ENCODE measurements at regions not wholly inside any gene's neighbourhood (a gene's known extent, or its start where the extent isn't known, plus 50 kb on each side); places are given as distances from the start of the nearest gene placed in this dataset.

DNA sequence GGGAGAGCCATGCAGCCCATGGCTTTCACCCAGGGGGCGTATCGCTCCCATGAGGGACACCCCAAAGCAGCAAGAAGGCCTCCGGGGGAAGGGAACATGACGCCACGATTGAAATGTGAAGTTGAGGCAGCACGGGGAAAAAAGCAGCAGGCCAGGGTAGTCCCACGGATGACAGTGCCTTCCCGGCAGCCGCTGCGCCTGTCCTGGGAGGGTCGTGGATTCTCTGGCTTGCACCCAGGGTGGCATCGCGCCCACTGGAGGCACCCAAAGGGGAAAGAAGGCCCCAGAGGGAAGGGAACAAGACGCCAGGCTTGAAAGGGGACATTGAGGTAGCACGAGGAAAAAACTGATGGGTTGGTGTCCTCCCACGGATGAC lies 161.6 kb upstream of the ALG10B start:
- ChIA-PET POLR2A (no interaction called here), CTCF (no interaction called here)
- H3K9me3 ChIP-seq (ENCODE audit: low read length) = no peaks in the 10 kb centered on the region
- no peak overlapping the region for H3K4me3 ChIP-seq (ENCODE audit: low read length)
- H3K4me1 ChIP-seq (ENCODE audit: insufficient read depth, low read length) = no peaks in the 10 kb centered on the region
- H3K27me3 Mint-ChIP-seq = peaks cover 0 to 1% of the 10 kb centered on the region in 2 donors
- no peaks in the 10 kb centered on the region for H3K36me3 Mint-ChIP-seq
- no peak for DNase-seq
- H3K4me1 Mint-ChIP-seq = no peaks in the 10 kb centered on the region
- H3K36me3 ChIP-seq (ENCODE audit: insufficient read depth, low read length) = no peaks in the 10 kb centered on the region
- no peaks in the 10 kb centered on the region for H3K9me3 Mint-ChIP-seq
- H3K27me3 ChIP-seq (ENCODE audit: insufficient read depth, low read length, poor library complexity, severe bottlenecking) = no peaks in the 10 kb centered on the region
- H3K4me3 Mint-ChIP-seq = no peak overlapping the region
- no peak overlapping the region for H3K27ac ChIP-seq (ENCODE audit: low read depth, low read length)
- no peak overlapping the region for H3K27ac Mint-ChIP-seq

DNA sequence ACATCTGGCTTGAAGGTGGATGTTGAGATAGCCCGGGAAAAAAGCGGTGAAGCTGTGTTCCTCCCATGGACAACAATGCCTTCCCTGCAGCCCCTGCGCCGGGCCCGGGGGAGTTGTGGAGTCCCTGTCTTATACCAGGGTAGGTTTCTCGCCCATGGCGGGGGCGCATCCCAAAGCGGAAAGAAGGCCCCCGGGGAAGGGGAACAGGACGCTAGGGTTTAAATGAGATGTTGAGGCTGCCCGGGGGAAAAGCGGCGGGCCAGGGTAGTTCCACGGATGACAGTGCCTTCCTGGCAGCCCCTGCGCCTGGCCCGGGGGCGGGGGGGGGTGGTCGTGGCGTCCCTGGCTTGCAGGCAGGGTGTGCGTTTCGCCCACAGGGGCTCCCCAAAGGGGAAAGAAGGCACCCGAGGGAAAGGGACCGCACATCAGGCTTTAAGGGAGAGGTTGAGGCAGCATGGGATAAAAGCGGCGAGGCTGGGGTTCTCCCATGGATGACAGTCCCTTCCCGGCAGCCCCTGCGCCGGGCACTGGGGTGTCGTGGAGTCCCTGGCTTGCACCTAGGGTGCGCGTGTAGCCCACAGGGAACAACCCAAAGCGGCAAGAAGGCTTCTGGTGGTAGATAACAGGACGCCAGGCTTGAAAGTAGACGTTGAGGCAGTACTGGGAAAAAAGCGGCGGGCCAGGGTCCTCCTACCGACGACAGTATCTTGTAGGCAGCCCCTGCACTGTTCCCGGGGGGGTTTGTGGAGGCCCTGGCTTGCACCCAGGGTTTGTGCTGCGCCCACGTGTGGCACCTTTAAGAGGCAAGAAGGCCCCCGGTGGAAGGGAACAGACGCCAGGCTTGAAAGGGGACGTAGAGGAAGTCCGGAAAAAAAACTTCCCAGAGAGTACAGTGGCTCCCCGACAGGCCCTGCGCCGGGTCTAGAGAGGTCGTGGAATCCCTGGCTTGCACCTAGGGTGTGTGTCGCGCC lies 160.8 kb upstream of the ALG10B start:
- CTCF ChIA-PET = no interaction called here
- H3K27ac Mint-ChIP-seq = peak overlapping the region in 1 of 8 donors; percentile 77

DNA sequence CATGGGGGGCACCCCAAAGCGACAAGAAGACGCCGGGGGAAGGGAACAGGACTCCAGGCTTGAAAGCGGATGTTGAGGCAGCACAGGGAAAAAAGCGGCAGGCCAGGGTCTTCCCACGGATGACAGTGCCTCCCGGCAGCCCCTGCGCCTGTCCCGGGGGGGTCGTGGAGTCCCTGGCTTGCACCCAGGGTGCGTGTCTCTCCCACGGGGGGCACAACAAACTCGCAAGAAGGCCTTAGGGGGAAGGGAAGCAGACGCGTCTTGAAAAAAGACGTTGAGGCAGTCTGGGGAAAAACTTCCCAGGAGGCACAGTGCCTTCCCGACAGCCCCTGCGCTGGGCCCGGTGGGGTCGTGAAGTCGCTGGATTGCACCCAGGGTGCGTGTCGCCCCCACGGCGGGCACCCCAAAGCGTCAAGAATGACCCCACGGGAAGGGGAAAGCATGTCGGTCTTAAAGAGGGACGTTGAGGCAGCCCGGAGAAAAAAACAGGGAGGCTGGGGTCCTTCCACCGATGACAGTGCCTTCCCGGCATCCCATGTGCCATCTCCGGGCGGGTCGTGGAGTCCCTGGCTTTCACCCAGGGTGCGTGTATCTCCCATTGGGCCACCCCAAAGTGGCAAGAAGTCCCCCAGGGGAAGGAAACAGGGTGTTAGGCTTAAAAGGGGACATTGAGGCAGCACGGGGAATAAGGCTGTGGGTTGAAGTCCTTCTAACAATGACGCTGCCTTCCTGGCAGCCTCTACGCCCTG lies 159.9 kb upstream of the ALG10B start:
- ChIA-PET POLR2A (no interaction called here), CTCF (no interaction called here)
- no peak overlapping the region for H3K27ac ChIP-seq (ENCODE audit: low read depth, low read length)
- Mint-ChIP-seq H3K4me1 (no peaks in the 10 kb centered on the region), H3K27me3 (no peaks in the 10 kb centered on the region), H3K9me3 (no peaks in the 10 kb centered on the region), H3K27ac (peak overlapping the region in 1 of 8 donors; percentile 77), H3K36me3 (no peaks in the 10 kb centered on the region), H3K4me3 (no peak overlapping the region)
- H3K4me1 ChIP-seq (ENCODE audit: insufficient read depth, low read length) = no peaks in the 10 kb centered on the region
- no peak for DNase-seq
- no peaks in the 10 kb centered on the region for H3K27me3 ChIP-seq (ENCODE audit: insufficient read depth, low read length, poor library complexity, severe bottlenecking)
- no peak overlapping the region for H3K4me3 ChIP-seq (ENCODE audit: low read length)
- no peaks in the 10 kb centered on the region for H3K9me3 ChIP-seq (ENCODE audit: low read length)
- no peaks in the 10 kb centered on the region for H3K36me3 ChIP-seq (ENCODE audit: insufficient read depth, low read length)

More for the DNA sequence above, 160.8 kb upstream of the ALG10B start:
- Mint-ChIP-seq H3K4me3 (no peak overlapping the region), H3K27me3 (peaks cover 0 to 1% of the 10 kb centered on the region in 2 donors), H3K9me3 (no peaks in the 10 kb centered on the region), H3K36me3 (no peaks in the 10 kb centered on the region), H3K4me1 (no peaks in the 10 kb centered on the region)
- H3K27ac ChIP-seq (ENCODE audit: low read depth, low read length) = no peak overlapping the region
- H3K4me1 ChIP-seq (ENCODE audit: insufficient read depth, low read length) = no peaks in the 10 kb centered on the region
- no peak for DNase-seq
- H3K27me3 ChIP-seq (ENCODE audit: insufficient read depth, low read length, poor library complexity, severe bottlenecking) = no peaks in the 10 kb centered on the region
- H3K4me3 ChIP-seq (ENCODE audit: low read length) = no peak overlapping the region
- H3K36me3 ChIP-seq (ENCODE audit: insufficient read depth, low read length) = no peaks in the 10 kb centered on the region
- POLR2A ChIA-PET = no interaction called here
- H3K9me3 ChIP-seq (ENCODE audit: low read length) = no peaks in the 10 kb centered on the region

DNA sequence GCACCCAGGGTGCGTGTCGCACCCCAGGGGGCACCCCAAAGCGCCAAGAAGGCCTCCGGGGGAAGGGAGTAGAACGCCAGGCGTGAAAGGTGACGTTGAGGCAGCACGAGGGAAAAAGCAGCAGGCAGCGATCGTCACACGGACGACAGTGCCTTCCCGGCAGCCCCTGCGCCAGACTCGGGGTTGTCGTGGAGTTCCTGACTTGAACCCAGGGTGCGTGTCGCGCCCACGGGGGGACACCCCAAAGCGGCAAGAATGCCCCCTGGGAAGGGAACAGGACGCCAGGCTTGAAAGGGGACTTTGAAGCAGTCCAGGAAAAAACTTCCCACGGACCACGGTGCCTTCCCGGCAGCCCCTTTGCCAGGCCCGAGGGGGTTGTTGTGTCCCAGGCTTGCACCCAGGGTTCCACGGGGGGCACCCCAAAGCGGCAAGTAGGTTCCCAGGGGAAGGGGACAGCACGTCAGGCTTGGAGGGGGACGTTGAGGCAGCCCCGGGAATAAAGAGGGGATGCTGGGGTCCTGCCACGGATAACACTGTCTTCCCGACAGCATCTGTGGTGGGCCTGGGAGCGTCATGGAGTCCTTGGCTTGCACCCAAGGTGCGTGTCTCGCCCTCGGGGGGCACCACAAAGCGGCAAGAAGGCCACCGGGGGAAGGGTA lies 159.2 kb upstream of the ALG10B start:
- H3K36me3 Mint-ChIP-seq = no peaks in the 10 kb centered on the region
- ChIA-PET CTCF (no interaction called here), POLR2A (no interaction called here)
- no peaks in the 10 kb centered on the region for H3K4me1 Mint-ChIP-seq
- no peak overlapping the region for H3K27ac ChIP-seq (ENCODE audit: low read depth, low read length)
- no peaks in the 10 kb centered on the region for H3K27me3 ChIP-seq (ENCODE audit: insufficient read depth, low read length, poor library complexity, severe bottlenecking)
- no peaks in the 10 kb centered on the region for H3K4me1 ChIP-seq (ENCODE audit: insufficient read depth, low read length)
- no peak overlapping the region for H3K4me3 Mint-ChIP-seq
- DNase-seq = no peak
- H3K9me3 ChIP-seq (ENCODE audit: low read length) = no peaks in the 10 kb centered on the region
- H3K27me3 Mint-ChIP-seq = no peaks in the 10 kb centered on the region
- no peak overlapping the region for H3K27ac Mint-ChIP-seq
- no peak overlapping the region for H3K4me3 ChIP-seq (ENCODE audit: low read length)
- H3K9me3 Mint-ChIP-seq = peaks cover 0 to 2% (median 0%) of the 10 kb centered on the region in 5 donors
- H3K36me3 ChIP-seq (ENCODE audit: insufficient read depth, low read length) = no peaks in the 10 kb centered on the region

DNA sequence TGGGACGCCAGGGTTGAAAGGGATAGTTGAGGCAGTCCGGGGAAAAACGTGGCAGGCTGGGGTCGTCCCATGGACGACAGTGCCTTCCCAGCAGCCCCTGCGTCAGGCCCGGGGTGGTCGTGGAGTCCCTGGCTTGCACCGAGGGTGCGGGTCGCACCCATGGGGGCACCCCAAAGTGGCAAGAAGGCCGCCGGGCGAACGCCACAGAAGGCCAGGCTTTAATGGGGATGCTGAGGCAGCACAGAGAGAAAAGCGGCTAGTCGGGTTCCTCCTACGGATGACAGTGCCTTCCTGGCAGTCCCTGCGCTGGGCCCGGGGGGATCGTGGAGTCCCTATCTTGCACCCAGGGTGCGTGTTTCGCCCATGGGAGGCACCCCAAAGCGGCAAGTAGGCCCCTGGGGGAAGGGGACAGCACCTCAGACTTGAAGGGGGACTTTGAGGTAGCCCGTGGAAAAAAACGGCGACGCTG lies 158.6 kb upstream of the ALG10B start:
- H3K9me3 Mint-ChIP-seq = peaks cover 0 to 7% (median 0%) of the 10 kb centered on the region in 5 donors
- Histone ChIP-seq H3K9me3 (ENCODE audit: low read length) (no peaks in the 10 kb centered on the region), H3K4me1 (ENCODE audit: insufficient read depth, low read length) (no peaks in the 10 kb centered on the region), H3K27ac (ENCODE audit: low read depth, low read length) (no peak overlapping the region), H3K4me3 (ENCODE audit: low read length) (no peak overlapping the region), H3K36me3 (ENCODE audit: insufficient read depth, low read length) (no peaks in the 10 kb centered on the region), H3K27me3 (ENCODE audit: insufficient read depth, low read length, poor library complexity, severe bottlenecking) (no peaks in the 10 kb centered on the region)
- no peaks in the 10 kb centered on the region for H3K4me1 Mint-ChIP-seq
- H3K27me3 Mint-ChIP-seq = no peaks in the 10 kb centered on the region
- no peaks in the 10 kb centered on the region for H3K36me3 Mint-ChIP-seq
- DNase-seq = no peak
- ChIA-PET POLR2A (no interaction called here), CTCF (no interaction called here)
- H3K4me3 Mint-ChIP-seq = no peak overlapping the region
- no peak overlapping the region for H3K27ac Mint-ChIP-seq

DNA sequence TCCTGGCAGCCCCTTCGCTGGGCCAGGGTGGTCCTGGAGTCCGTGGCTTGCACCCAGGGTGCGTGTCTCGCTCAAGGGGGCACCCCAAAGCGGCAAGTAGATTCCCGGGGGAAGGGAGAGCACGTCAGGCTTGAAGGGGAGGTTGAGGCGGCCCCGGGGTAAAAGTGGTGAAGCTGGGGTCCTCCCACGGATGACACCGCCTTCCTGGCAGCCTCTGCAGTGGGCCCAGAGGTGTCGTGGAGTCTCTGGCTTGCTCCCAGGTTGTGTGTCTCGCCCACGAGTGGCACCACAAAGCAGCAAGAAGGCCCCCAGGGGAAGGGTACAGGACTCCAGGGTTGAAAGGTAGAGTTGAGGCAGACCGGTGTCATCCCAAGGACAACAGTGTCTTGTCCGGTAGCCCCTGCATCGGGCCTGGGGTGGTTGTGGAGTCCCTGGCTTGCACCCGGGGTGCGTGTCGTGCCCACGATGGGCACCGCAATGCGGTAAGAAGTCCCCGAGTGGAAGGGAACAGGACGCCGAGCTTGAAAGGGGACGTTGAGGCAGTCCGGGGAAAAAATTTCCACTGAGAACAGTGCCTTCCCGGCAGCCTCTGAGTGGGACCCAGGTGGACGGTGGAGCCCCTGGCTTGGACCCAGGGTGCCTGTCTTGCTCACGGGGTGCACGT lies 158.0 kb upstream of the ALG10B start:
- no peak for DNase-seq
- Histone ChIP-seq H3K27me3 (ENCODE audit: insufficient read depth, low read length, poor library complexity, severe bottlenecking) (no peaks in the 10 kb centered on the region), H3K36me3 (ENCODE audit: insufficient read depth, low read length) (no peaks in the 10 kb centered on the region), H3K4me3 (ENCODE audit: low read length) (no peak overlapping the region), H3K27ac (ENCODE audit: low read depth, low read length) (no peak overlapping the region), H3K9me3 (ENCODE audit: low read length) (no peaks in the 10 kb centered on the region), H3K4me1 (ENCODE audit: insufficient read depth, low read length) (no peaks in the 10 kb centered on the region)
- ChIA-PET POLR2A (no interaction called here), CTCF (no interaction called here)
- peaks cover 0 to 7% (median 0%) of the 10 kb centered on the region in 5 donors for H3K9me3 Mint-ChIP-seq
- H3K27me3 Mint-ChIP-seq = no peaks in the 10 kb centered on the region
- no peak overlapping the region for H3K4me3 Mint-ChIP-seq
- peak overlapping the region in 1 of 8 donors; percentile 84 for H3K27ac Mint-ChIP-seq
- no peaks in the 10 kb centered on the region for H3K36me3 Mint-ChIP-seq
- H3K4me1 Mint-ChIP-seq = no peaks in the 10 kb centered on the region

DNA sequence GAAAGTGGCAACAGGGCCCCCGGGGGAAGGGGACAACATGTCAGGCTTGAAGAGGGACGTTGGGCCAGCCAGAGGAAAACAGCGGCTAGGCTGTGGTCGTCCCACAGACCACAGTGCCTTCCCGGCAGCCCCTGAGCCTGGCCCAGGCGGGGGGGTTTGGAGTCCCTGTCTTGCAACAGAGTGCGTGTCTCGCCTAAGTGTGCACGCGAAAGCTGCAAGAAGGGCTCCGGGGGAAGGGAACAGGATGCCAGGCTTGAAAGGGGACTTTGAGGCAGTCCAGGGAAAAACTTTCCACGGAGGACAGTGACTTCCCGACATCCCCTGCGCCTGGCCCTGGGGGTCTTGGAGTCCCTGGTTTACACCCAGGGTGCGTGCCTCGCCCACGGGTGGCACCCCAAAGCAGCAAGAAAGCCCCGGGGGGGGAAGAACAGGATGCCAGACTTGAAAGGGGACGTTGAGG lies 157.5 kb upstream of the ALG10B start:
- no peak overlapping the region for H3K27ac ChIP-seq (ENCODE audit: low read depth, low read length)
- no peak overlapping the region for H3K4me3 ChIP-seq (ENCODE audit: low read length)
- H3K4me3 Mint-ChIP-seq = no peak overlapping the region
- H3K27me3 Mint-ChIP-seq = no peaks in the 10 kb centered on the region
- H3K9me3 Mint-ChIP-seq = peaks cover 0 to 7% (median 3%) of the 10 kb centered on the region in 5 donors
- H3K4me1 ChIP-seq (ENCODE audit: insufficient read depth, low read length) = no peaks in the 10 kb centered on the region
- no peaks in the 10 kb centered on the region for H3K36me3 Mint-ChIP-seq
- POLR2A ChIA-PET = no interaction called here
- no peaks in the 10 kb centered on the region for H3K27me3 ChIP-seq (ENCODE audit: insufficient read depth, low read length, poor library complexity, severe bottlenecking)
- H3K9me3 ChIP-seq (ENCODE audit: low read length) = no peaks in the 10 kb centered on the region
- H3K27ac Mint-ChIP-seq = peak overlapping the region in 1 of 8 donors; percentile 84
- CTCF ChIA-PET = no interaction called here
- H3K36me3 ChIP-seq (ENCODE audit: insufficient read depth, low read length) = no peaks in the 10 kb centered on the region
- no peaks in the 10 kb centered on the region for H3K4me1 Mint-ChIP-seq
- DNase-seq = no peak
